ENCODE measurements at regions not wholly inside any gene's neighbourhood (a gene's known extent, or its start where the extent isn't known, plus 50 kb on each side); places are given as distances from the start of the nearest gene placed in this dataset.

DNA sequence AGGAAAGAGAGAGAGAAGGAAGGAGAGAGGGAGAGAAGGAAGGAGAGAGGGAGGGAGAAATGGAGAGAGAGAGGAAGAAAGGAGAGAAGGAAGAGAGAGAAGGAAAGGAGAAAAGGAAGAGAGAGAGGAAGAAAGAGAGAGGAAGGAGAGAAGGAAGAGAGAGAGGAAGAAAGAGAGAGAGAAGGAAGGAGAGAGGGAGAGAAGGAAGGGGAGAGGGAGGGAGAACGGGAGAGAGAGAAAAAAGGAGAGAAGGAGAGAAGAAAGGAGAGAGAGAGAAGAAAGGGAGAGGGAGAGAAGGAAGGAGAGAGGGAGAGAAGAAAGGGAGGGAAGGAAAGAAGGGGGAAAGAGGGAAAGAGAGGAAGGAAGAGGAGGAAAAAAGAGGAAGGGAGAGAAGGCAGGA is 1070.7 kb downstream of the UQCRFS1 start:
- no peak for TF ChIP-seq SP1 (IDR thresholded peaks at IDR 0.05)
- TF ChIP-seq FOXA1 (IDR thresholded peaks at IDR 0.05), result no peak
- TF ChIP-seq FOXK2 (IDR thresholded peaks at IDR 0.05), result no peak
- no peak for TF ChIP-seq CTBP1 (IDR thresholded peaks at IDR 0.05; ENCODE audit: borderline replicate concordance)
- TF ChIP-seq FOXM1 (IDR thresholded peaks at IDR 0.05; ENCODE audit: borderline replicate concordance), result no peak
- no peak for TF ChIP-seq ARNT (IDR thresholded peaks at IDR 0.05)
- no peak for TF ChIP-seq ELF4 (IDR thresholded peaks at IDR 0.05)
- TF ChIP-seq LEF1 (IDR thresholded peaks at IDR 0.05; ENCODE audit: borderline replicate concordance), result no peak
- no peak for TF ChIP-seq TARDBP (IDR thresholded peaks at IDR 0.05)
- TF ChIP-seq, protein P1, sequence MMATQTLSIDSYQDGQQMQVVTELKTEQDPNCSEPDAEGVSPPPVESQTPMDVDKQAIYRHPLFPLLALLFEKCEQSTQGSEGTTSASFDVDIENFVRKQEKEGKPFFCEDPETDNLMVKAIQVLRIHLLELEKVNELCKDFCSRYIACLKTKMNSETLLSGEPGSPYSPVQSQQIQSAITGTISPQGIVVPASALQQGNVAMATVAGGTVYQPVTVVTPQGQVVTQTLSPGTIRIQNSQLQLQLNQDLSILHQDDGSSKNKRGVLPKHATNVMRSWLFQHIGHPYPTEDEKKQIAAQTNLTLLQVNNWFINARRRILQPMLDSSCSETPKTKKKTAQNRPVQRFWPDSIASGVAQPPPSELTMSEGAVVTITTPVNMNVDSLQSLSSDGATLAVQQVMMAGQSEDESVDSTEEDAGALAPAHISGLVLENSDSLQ (IDR thresholded peaks at IDR 0.05), result no peak
- TF ChIP-seq ZNF384 (IDR thresholded peaks at IDR 0.05), result no peak
- no peak for TF ChIP-seq NFRKB (IDR thresholded peaks at IDR 0.05)
